IPS-18c (cell line): ENCODE measurements at regions not wholly inside any gene's neighbourhood (a gene's known extent, or its start where the extent isn't known, plus 50 kb on each side); places are given as distances from the start of the nearest gene placed in this dataset.

Experiments used
- H3K4me3 ChIP-seq: 2 replicates; pipeline ENCODE4 v1.7.0; 2013; ENCODE audit warnings: low read depth, mild to moderate bottlenecking, low read length, moderate library complexity; ENCODE audit not compliant: insufficient read depth
- H3K9me3 ChIP-seq: one replicate; pipeline ENCODE4 v1.6.1; 2013; ENCODE audit warnings: mild to moderate bottlenecking, low read length, moderate library complexity; ENCODE audit not compliant: control insufficient read depth, insufficient read depth

GRCh38 chr2:174697255-174697654 lies 67.0 kb downstream of the CHRNA1 start:
- H3K4me3 ChIP-seq: no peak overlapping the region

GRCh38 chr2:174694920-174695319 lies 69.4 kb downstream of the CHRNA1 start:
- Histone ChIP-seq H3K9me3 (no peaks in the 10 kb centered on the region), H3K4me3 (no peak overlapping the region)

More at GRCh38 chr2:174697255-174697654, 67.0 kb downstream of the CHRNA1 start:
- H3K9me3 ChIP-seq: no peaks in the 10 kb centered on the region

GRCh38 chr2:174694196-174694878 lies 69.9 kb downstream of the CHRNA1 start:
- Histone ChIP-seq H3K9me3 (no peaks in the 10 kb centered on the region), H3K4me3 (no peak overlapping the region)

GRCh38 chr2:174693344-174693743 lies 70.9 kb downstream of the CHRNA1 start:
- no peak overlapping the region for H3K4me3 ChIP-seq
- no peaks in the 10 kb centered on the region for H3K9me3 ChIP-seq

- no peak overlapping the region for H3K4me3 ChIP-seq
- H3K9me3 ChIP-seq: no peaks in the 10 kb centered on the region
Observed at GRCh38 chr2:174692256-174692919, 71.9 kb downstream of the CHRNA1 start.

GRCh38 chr2:174691201-174691779 lies 73.0 kb downstream of the CHRNA1 start:
- no peaks in the 10 kb centered on the region for H3K9me3 ChIP-seq
- no peak overlapping the region for H3K4me3 ChIP-seq

- no peak overlapping the region for H3K4me3 ChIP-seq
- H3K9me3 ChIP-seq: no peaks in the 10 kb centered on the region
Observed at GRCh38 chr2:174690026-174690425, 74.2 kb downstream of the CHRNA1 start.

- no peaks in the 10 kb centered on the region for H3K9me3 ChIP-seq
- H3K4me3 ChIP-seq: no peak overlapping the region
Observed at GRCh38 chr2:174688079-174688478, 76.2 kb downstream of the CHRNA1 start.

GRCh38 chr2:174686430-174686829 lies 77.8 kb downstream of the CHRNA1 start:
- H3K4me3 ChIP-seq: no peak overlapping the region

GRCh38 chr2:174683392-174683759 lies 80.9 kb downstream of the CHRNA1 start:
- peak overlapping the region; percentile 65 for H3K4me3 ChIP-seq
- H3K9me3 ChIP-seq: no peaks in the 10 kb centered on the region

More at GRCh38 chr2:174686430-174686829, 77.8 kb downstream of the CHRNA1 start:
- no peaks in the 10 kb centered on the region for H3K9me3 ChIP-seq

- peak overlapping the region; percentile 77 for H3K4me3 ChIP-seq
Observed at GRCh38 chr2:174682578-174683391, 81.5 kb downstream of the CHRNA1 start.

GRCh38 chr2:174682007-174682577 lies 82.2 kb downstream of the CHRNA1 start:
- Histone ChIP-seq H3K4me3 (peak overlapping the region; percentile 77), H3K9me3 (no peaks in the 10 kb centered on the region)

More at GRCh38 chr2:174682578-174683391, 81.5 kb downstream of the CHRNA1 start:
- H3K9me3 ChIP-seq: no peaks in the 10 kb centered on the region

- H3K9me3 ChIP-seq: no peaks in the 10 kb centered on the region
- H3K4me3 ChIP-seq: peak overlapping the region; percentile 77
Observed at GRCh38 chr2:174681099-174682006, 82.9 kb downstream of the CHRNA1 start.

- Histone ChIP-seq H3K9me3 (no peaks in the 10 kb centered on the region), H3K4me3 (no peak overlapping the region)
Observed at GRCh38 chr2:174680221-174680620, 82.6 kb upstream of the WIPF1 start.

GRCh38 chr2:174678395-174678794 lies 80.8 kb upstream of the WIPF1 start:
- H3K4me3 ChIP-seq: no peak overlapping the region
- no peaks in the 10 kb centered on the region for H3K9me3 ChIP-seq

- no peak overlapping the region for H3K4me3 ChIP-seq
- H3K9me3 ChIP-seq: no peaks in the 10 kb centered on the region
Observed at GRCh38 chr2:174675615-174676014, 78.0 kb upstream of the WIPF1 start.
